OCI-LY1 (cell line): ENCODE measurements at regions not wholly inside any gene's neighbourhood (a gene's known extent, or its start where the extent isn't known, plus 50 kb on each side); places are given as distances from the start of the nearest gene placed in this dataset.

ENCODE experiments used
- H2AFZ ChIP-seq: fragments of 200-600 bp; sonication (generic), shearing (Covaris generic); 2 replicates; pipeline ENCODE4 v1.6.0; 2014; ENCODE audit warnings: antibody characterized with exemption, mild to moderate bottlenecking, low read length
- H3F3A ChIP-seq: fragments of 200-600 bp; sonication (generic), shearing (Covaris generic); 2 replicates; pipeline ENCODE4 v1.6.0; 2014; ENCODE audit warnings: mild to moderate bottlenecking, antibody characterized with exemption, low read length, moderate library complexity; ENCODE audit not compliant: insufficient read depth
- H3K27ac ChIP-seq: fragments of 200-600 bp; sonication (generic); 2 replicates; pipeline ENCODE4 v1.5.1; 2014; ENCODE audit warnings: low read length, mixed run types, mild to moderate bottlenecking, low read depth; ENCODE audit not compliant: poor library complexity, severe bottlenecking
- H3K27me3 ChIP-seq: fragments of 200-600 bp; sonication (generic); 2 replicates; pipeline ENCODE4 v1.6.0; 2014; ENCODE audit warnings: antibody characterized with exemption, mild to moderate bottlenecking, low read length, moderate library complexity; ENCODE audit not compliant: insufficient read depth
- H3K36me3 ChIP-seq: fragments of 200-600 bp; sonication (generic); 2 replicates; pipeline ENCODE4 v1.6.1; 2014; ENCODE audit warnings: mild to moderate bottlenecking, antibody characterized with exemption, low read length, moderate library complexity, mixed read lengths; ENCODE audit not compliant: insufficient read depth
- H3K4me1 ChIP-seq: fragments of 200-600 bp; sonication (generic); 2 replicates; pipeline ENCODE4 v1.5.1; 2014; ENCODE audit warnings: mild to moderate bottlenecking, low read length, moderate library complexity; ENCODE audit not compliant: insufficient read depth, severe bottlenecking
- H3K4me2 ChIP-seq: fragments of 200-600 bp; sonication (generic), shearing (Covaris generic); 2 replicates; pipeline ENCODE4 v1.6.1; 2014; ENCODE audit warnings: low read length
- H3K4me3 ChIP-seq: fragments of 200-600 bp; sonication (generic); 2 replicates; pipeline ENCODE4 v1.5.1; 2014; ENCODE audit warnings: low read length, low read depth, mild to moderate bottlenecking, mixed read lengths; ENCODE audit not compliant: poor library complexity, severe bottlenecking
- H3K79me2 ChIP-seq: fragments of 200-600 bp; shearing (Covaris generic); 2 replicates; pipeline ENCODE4 v1.6.1; 2016; ENCODE audit warnings: mixed run types, low read length, mixed read lengths; ENCODE audit not compliant: insufficient read depth
- H3K9ac ChIP-seq: fragments of 200-600 bp; sonication (generic), shearing (Covaris generic); 2 replicates; pipeline ENCODE4 v1.6.1; 2014; ENCODE audit warnings: mild to moderate bottlenecking, low read length, mixed read lengths
- H3K9me2 ChIP-seq: fragments of 200-600 bp; sonication (generic), shearing (Covaris generic); 2 replicates; pipeline ENCODE4 v1.6.1; 2014; ENCODE audit warnings: low read depth, mild to moderate bottlenecking, low read length, mixed read lengths
- H3K9me3 ChIP-seq: fragments of 200-600 bp; shearing (Covaris generic); 2 replicates; pipeline ENCODE4 v1.6.1; 2014; ENCODE audit warnings: low read length, mixed read lengths
- H4K20me1 ChIP-seq: fragments of 200-600 bp; sonication (generic), shearing (Covaris generic); 2 replicates; pipeline ENCODE4 v1.6.0; 2016; ENCODE audit warnings: mild to moderate bottlenecking, low read length; ENCODE audit not compliant: insufficient read depth
- EZH2 ChIP-seq: fragments of 200-600 bp; sonication (generic), shearing (Covaris generic); IDR thresholded peaks from 2 replicates; pipeline ENCODE4 v1.8.0; 2017; ENCODE audit warnings: borderline replicate concordance, mixed run types, mild to moderate bottlenecking, antibody characterized with exemption, low read length, moderate library complexity, mixed read lengths
- TF ChIP-seq, protein P1 (sequence below): fragments of 200-600 bp; sonication (generic), shearing (Covaris generic); IDR thresholded peaks from 2 replicates; pipeline ENCODE4 v1.5.1; 2017; ENCODE audit warnings: mild to moderate bottlenecking, antibody characterized with exemption, low read length, moderate library complexity, mixed read lengths

GRCh38 chr18:64518191-64518590, 369.3 kb upstream of the LINC00305 start:
- Histone ChIP-seq H3K36me3 (no peaks in the 10 kb centered on the region), H3K4me3 (no peak overlapping the region), H3K79me2 (no peaks in the 10 kb centered on the region), H2AFZ (no peak overlapping the region), H3K4me2 (no peak overlapping the region), H3F3A (no peaks in the 10 kb centered on the region), H3K27ac (no peak overlapping the region), H3K27me3 (no peaks in the 10 kb centered on the region), H3K9ac (no peak overlapping the region), H3K9me3 (no peaks in the 10 kb centered on the region), H3K9me2 (no peaks in the 10 kb centered on the region), H4K20me1 (no peaks in the 10 kb centered on the region), H3K4me1 (no peaks in the 10 kb centered on the region)
- TF ChIP-seq EZH2: no peak
- TF ChIP-seq, protein P1, sequence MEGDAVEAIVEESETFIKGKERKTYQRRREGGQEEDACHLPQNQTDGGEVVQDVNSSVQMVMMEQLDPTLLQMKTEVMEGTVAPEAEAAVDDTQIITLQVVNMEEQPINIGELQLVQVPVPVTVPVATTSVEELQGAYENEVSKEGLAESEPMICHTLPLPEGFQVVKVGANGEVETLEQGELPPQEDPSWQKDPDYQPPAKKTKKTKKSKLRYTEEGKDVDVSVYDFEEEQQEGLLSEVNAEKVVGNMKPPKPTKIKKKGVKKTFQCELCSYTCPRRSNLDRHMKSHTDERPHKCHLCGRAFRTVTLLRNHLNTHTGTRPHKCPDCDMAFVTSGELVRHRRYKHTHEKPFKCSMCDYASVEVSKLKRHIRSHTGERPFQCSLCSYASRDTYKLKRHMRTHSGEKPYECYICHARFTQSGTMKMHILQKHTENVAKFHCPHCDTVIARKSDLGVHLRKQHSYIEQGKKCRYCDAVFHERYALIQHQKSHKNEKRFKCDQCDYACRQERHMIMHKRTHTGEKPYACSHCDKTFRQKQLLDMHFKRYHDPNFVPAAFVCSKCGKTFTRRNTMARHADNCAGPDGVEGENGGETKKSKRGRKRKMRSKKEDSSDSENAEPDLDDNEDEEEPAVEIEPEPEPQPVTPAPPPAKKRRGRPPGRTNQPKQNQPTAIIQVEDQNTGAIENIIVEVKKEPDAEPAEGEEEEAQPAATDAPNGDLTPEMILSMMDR: no peak

DNA sequence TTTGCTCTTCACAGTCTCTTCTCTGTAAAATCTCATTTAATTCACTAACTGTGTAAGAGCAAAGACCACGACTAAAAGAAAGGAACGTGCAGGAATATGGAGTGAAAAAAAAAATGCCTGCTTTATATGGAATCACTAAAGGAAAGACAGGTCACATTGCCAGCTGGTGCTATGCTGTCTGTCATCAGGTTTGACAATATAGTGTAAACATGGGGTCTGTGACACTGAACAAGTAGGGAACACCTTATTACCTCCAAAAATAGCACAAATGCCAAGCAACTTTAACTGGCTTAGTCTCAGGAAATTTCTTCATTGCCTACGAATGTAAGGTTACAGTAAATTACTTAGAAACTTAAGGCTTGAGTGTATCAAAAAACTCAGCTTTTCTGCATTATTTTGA, 364.5 kb upstream of the LINC00305 start:
- H3K27me3 ChIP-seq: no peaks in the 10 kb centered on the region
- H3K79me2 ChIP-seq: no peaks in the 10 kb centered on the region
- no peak overlapping the region for H3K9ac ChIP-seq
- no peak overlapping the region for H3K27ac ChIP-seq
- no peak for TF ChIP-seq EZH2
- TF ChIP-seq, protein P1: no peak
- H3K9me3 ChIP-seq: no peaks in the 10 kb centered on the region
- H3K4me1 ChIP-seq: no peaks in the 10 kb centered on the region
- H3K9me2 ChIP-seq: no peaks in the 10 kb centered on the region
- H3K4me3 ChIP-seq: no peak overlapping the region
- H4K20me1 ChIP-seq: no peaks in the 10 kb centered on the region
- H3K36me3 ChIP-seq: no peaks in the 10 kb centered on the region
- no peaks in the 10 kb centered on the region for H3F3A ChIP-seq
- H3K4me2 ChIP-seq: no peak overlapping the region
- no peak overlapping the region for H2AFZ ChIP-seq

GRCh38 chr18:64490207-64490606, 341.3 kb upstream of the LINC00305 start:
- Histone ChIP-seq H3K79me2 (no peaks in the 10 kb centered on the region), H3F3A (no peaks in the 10 kb centered on the region), H3K4me3 (no peak overlapping the region), H3K4me1 (no peaks in the 10 kb centered on the region), H3K27ac (no peak overlapping the region), H2AFZ (no peak overlapping the region), H3K27me3 (no peaks in the 10 kb centered on the region), H3K9me2 (no peaks in the 10 kb centered on the region), H3K36me3 (no peaks in the 10 kb centered on the region), H3K4me2 (no peak overlapping the region), H3K9ac (no peak overlapping the region), H4K20me1 (no peaks in the 10 kb centered on the region), H3K9me3 (no peaks in the 10 kb centered on the region)
- TF ChIP-seq, protein P1: no peak
- TF ChIP-seq EZH2: no peak
